Endothelial cell of umbilical vein (primary cell): ENCODE measurements at regions not wholly inside any gene's neighbourhood (a gene's known extent, or its start where the extent isn't known, plus 50 kb on each side); places are given as distances from the start of the nearest gene placed in this dataset.

ENCODE experiments used
- EZH2 ChIP-seq: IDR thresholded peaks from 2 replicates; pipeline ENCODE4 v1.6.1; 2012; ENCODE audit warnings: borderline replicate concordance, low read depth, mild to moderate bottlenecking, moderate library complexity, low read length, inconsistent platforms; ENCODE audit not compliant: severe bottlenecking
- MAX ChIP-seq: IDR thresholded peaks from 2 replicates; pipeline ENCODE4 v1.6.1; 2011; ENCODE audit not compliant: insufficient read depth, insufficient read length
- MYC ChIP-seq: IDR thresholded peaks from one replicate; pipeline ENCODE4 v1.6.1; 2011; ENCODE audit warnings: mild to moderate bottlenecking, low read depth, low read length
- POLR2A ChIP-seq: IDR thresholded peaks from 2 replicates; pipeline ENCODE4 v1.6.1; 2012; ENCODE audit warnings: low read depth, mild to moderate bottlenecking, control low read depth, low read length
- POLR2AphosphoS5 ChIP-seq: IDR thresholded peaks from 2 replicates; pipeline ENCODE4 v1.6.1; 2012; ENCODE audit warnings: low read depth, mild to moderate bottlenecking, control low read depth, low read length, moderate library complexity; ENCODE audit not compliant: insufficient read depth
- TF ChIP-seq, protein P1 (sequence below), 2 donors: IDR thresholded peaks; 1 replicate in 1 of 2; 2 replicates in 1 of 2; pipeline ENCODE4 v1.5.1; 2011; ENCODE audit warnings: low read length in 2 of 2, mild to moderate bottlenecking in 2 of 2, moderate library complexity in 2 of 2, control low read depth in 1 of 2, inconsistent platforms in 1 of 2, low read depth in 1 of 2; ENCODE audit not compliant: insufficient read depth in 1 of 2; ENCODE audit errors: extremely low read depth in 1 of 2

DNA sequence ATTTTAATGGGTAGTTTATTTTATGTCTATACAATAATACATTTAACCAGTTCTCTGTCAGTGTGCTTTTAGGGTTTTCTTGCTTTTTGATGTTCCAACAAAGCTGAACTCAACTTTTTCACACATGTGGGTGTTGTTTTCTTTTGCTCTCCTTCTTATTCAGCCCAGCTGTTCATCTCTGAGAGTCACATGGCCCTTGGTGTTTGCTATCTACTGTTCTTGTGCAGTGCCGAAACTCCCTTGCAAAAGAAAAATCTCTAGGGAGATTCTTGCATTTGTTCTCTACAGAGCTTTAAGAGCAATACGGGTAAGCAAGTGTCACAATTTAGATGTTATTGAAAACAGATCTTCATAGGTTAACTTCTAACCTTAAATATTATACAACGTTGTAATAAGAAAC, 281.1 kb upstream of the CXADR start:
- TF ChIP-seq, protein P1, sequence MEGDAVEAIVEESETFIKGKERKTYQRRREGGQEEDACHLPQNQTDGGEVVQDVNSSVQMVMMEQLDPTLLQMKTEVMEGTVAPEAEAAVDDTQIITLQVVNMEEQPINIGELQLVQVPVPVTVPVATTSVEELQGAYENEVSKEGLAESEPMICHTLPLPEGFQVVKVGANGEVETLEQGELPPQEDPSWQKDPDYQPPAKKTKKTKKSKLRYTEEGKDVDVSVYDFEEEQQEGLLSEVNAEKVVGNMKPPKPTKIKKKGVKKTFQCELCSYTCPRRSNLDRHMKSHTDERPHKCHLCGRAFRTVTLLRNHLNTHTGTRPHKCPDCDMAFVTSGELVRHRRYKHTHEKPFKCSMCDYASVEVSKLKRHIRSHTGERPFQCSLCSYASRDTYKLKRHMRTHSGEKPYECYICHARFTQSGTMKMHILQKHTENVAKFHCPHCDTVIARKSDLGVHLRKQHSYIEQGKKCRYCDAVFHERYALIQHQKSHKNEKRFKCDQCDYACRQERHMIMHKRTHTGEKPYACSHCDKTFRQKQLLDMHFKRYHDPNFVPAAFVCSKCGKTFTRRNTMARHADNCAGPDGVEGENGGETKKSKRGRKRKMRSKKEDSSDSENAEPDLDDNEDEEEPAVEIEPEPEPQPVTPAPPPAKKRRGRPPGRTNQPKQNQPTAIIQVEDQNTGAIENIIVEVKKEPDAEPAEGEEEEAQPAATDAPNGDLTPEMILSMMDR (IDR thresholded peaks at IDR 0.05; ENCODE audit: extremely low read depth in 1 of 2, insufficient read depth in 1 of 2, low read depth in 1 of 2, low read length in 2 of 2): no peak
- TF ChIP-seq POLR2A (no peak), POLR2AphosphoS5 (no peak), MYC (no peak), EZH2 (no peak), MAX (no peak)
